Upper lobe of left lung (tissue), 4 donors: ENCODE measurements at regions not wholly inside any gene's neighbourhood (a gene's known extent, or its start where the extent isn't known, plus 50 kb on each side); places are given as distances from the start of the nearest gene placed in this dataset.

Source experiments
- EP300 ChIP-seq, 4 donors: sonication (generic); formaldehyde crosslinking; IDR thresholded peaks; one replicate each; pipeline ENCODE4 v1.5.1; 2017; ENCODE audit warnings: antibody characterized with exemption in 4 of 4, control low read depth in 2 of 4
- POLR2A ChIP-seq, 4 donors: fragments of 450-650 bp; IDR thresholded peaks; one replicate each; pipeline ENCODE4 v1.5.1; 2016 to 2017; ENCODE audit warnings: antibody characterized with exemption in 4 of 4, mild to moderate bottlenecking in 2 of 4
- POLR2AphosphoS5 ChIP-seq, 2 donors: sonication (generic); formaldehyde crosslinking; IDR thresholded peaks; one replicate each; pipeline ENCODE4 v1.5.1; 2017; ENCODE audit warnings: antibody characterized with exemption in 2 of 2
- TF ChIP-seq, protein P1 (sequence below), 6 experiments: fragments of 450-650 bp in 4 of 6; fragments of 200-600 bp in 2 of 6; sonication (generic) in 2 of 6; IDR thresholded peaks; one replicate each; pipeline ENCODE4 v1.5.1; 2016 to 2019; ENCODE audit warnings: antibody characterized with exemption in 6 of 6

DNA sequence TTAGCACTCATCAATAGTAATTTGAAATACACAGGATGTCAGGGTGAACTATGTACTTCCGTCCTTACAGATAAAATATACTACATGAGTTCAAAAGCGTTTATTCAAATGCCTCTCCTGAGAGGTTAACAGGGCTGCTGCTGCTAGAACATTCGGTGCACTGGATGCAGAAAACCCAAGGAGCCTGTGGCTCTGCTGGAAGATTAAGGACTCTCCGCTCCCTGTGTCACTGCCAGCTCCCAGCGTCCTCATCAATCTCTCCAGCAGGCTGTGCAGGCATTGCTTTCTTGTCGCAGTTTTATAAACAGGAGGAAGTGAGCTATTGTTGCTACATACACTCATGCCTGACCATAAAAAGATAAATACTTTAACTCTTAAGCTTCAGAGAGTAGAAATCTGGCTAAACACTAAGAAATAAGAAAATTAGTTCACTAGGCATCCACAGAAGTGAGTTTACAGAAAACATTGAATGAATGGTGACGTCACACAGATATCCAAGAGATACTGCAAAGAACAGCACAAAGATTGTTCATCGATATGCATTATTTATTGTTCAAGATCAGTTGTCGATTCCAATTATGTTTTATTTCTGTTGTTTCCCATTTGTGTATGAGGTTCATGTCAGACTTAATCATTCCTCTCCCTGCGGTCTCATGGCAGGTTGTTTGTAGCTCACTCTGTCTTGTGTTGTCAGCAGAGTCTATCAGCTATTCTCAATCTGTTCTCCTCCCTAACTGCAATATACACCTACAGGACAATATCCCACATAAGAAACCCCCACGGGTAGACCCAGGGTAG is 127.9 kb upstream of the MON1B start:
- TF ChIP-seq, protein P1, sequence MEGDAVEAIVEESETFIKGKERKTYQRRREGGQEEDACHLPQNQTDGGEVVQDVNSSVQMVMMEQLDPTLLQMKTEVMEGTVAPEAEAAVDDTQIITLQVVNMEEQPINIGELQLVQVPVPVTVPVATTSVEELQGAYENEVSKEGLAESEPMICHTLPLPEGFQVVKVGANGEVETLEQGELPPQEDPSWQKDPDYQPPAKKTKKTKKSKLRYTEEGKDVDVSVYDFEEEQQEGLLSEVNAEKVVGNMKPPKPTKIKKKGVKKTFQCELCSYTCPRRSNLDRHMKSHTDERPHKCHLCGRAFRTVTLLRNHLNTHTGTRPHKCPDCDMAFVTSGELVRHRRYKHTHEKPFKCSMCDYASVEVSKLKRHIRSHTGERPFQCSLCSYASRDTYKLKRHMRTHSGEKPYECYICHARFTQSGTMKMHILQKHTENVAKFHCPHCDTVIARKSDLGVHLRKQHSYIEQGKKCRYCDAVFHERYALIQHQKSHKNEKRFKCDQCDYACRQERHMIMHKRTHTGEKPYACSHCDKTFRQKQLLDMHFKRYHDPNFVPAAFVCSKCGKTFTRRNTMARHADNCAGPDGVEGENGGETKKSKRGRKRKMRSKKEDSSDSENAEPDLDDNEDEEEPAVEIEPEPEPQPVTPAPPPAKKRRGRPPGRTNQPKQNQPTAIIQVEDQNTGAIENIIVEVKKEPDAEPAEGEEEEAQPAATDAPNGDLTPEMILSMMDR (IDR thresholded peaks at IDR 0.05) = no peak
- no peak for TF ChIP-seq EP300 (IDR thresholded peaks at IDR 0.05)
- no peak for TF ChIP-seq POLR2AphosphoS5 (IDR thresholded peaks at IDR 0.05)
- no peak for TF ChIP-seq POLR2A (IDR thresholded peaks at IDR 0.05)
